Hematopoietic multipotent progenitor cell treated with erythropoietin and hydrocortisone succinate and interleukin-3 and kit ligand, for 17 days (in vitro differentiated cells): ENCODE measurements at regions not wholly inside any gene's neighbourhood (a gene's known extent, or its start where the extent isn't known, plus 50 kb on each side); places are given as distances from the start of the nearest gene placed in this dataset.

ENCODE experiments used
- DNase-seq: peaks from one replicate; pipeline ENCODE4 v3.0.0-alpha.2; 2015; ENCODE audit warnings: low spot score

DNA sequence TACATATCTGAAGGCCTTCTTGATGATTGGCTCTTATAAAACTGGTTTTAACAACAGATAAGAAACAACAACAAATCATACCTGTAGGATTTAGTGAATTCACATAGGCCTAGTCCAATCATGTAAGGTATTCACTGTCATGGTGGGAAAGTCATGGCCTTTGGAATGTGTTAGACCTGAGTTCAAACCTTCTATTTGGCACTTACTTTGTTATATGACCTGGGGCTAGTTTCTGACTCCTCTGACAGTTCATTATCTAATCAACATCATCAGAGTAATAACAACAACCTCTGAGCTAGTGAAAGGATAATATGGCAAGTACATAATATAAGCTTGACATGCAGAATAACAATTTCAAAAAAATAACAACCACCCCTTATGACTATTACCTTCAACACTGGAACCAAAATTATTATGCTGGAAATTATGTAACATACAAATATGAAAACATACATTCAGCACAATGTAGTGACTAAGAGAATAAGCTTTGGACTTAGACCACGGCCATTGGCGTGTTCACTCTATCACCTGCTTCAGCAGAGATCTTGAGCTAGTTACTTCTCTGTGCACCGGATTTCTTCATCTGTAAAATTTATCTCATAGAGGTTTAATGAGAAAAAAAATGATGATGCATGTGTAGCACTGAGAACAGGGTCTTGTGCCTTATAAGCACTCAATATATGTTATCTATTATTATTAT, 597.6 kb downstream of the LMO4 start:
- no peak for DNase-seq

DNA sequence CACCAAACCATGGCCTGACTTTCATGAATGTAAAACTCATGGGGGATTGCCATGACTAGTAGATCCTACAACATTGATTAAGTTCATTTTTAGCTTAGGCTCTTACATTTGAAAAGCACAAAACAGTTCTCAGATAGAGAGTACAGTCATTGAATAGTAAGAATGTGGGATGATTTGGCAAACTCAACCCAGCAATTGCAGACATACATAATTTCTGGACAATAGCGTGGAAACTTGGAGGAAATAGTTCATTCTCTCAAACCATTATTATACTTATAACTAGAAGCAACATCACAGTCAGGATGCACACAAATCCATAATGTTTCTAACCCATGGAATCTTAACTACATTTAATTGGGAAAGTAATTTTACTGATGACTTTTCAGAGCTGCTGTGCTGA, 598.2 kb downstream of the LMO4 start:
- DNase-seq = no peak

DNA sequence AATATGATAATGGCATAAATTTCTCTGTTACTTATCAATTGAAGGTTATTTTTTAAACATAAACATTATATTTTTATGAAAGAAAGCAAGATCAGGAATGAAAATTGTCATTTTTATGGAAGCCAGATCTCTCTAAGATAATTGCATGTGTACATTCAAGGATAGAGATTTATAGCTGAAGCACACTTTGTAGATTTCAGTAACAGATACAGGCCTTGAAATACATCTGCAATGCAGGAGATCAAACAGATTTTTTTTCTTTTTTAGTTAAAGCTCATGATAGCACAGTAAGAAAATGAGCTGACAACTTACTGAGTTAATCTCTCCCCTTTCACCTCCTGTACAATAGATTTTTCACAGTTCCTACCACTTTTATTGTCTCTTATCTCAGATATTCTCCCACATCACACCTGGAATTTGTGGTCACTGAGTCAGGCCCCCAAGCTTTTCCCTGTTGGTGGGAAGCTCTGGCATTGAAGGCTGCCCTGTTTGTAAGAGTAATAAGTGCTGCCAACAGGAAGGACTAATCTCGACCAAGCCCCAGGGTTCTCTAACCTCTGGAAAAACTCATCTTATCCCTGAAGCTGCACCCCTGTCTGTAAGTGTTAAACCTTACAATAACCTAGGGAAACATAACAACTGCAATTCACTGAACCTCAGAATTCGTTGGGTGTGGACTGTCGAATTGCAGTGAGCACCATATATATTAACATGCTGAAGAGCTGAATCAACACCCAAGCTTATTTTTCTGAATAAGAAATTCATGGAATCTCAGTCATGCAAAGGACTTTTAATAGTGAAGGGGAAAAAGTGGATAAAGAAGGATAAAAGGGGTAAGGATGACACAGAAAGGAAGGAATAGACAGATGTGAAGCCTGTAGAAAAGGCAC, 599.0 kb downstream of the LMO4 start:
- no peak for DNase-seq

DNA sequence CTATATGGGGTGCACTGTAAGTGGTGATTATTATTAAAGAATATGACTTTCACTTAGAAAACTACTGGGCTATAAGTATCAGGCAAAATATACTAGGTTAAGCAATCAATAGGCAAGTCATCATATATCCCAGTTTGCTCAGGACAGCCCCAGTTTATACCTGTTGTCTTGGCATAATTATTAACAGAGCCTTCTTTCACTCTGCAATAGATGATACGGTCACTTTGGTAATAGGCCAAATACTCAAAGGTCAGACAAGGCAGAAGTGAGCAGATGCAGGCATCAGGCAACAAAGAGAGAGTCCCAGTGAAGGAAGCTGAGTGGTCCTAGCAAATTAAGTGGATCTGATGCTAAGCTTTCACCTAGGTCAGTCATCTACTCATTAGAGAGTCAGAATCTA, 599.9 kb downstream of the LMO4 start:
- no peak for DNase-seq

DNA sequence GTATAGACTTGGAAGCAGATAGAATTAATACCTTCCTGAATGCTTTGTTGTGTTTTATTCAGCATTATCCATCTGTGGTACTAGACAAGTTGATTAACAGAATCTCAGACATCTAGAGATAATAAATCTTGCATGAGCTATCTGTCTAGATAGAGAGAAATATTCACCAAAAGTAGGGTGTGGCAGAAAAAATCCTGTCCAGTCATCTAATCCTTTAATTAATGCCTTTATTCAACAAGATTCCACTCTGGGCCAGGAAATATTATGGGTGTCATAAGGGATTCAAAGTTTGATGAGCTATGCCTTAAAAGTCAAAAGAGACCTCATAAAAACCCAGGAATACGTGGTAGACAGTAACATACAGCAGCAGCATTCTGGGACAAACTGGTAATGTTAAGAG, 601.2 kb downstream of the LMO4 start:
- DNase-seq = no peak

DNA sequence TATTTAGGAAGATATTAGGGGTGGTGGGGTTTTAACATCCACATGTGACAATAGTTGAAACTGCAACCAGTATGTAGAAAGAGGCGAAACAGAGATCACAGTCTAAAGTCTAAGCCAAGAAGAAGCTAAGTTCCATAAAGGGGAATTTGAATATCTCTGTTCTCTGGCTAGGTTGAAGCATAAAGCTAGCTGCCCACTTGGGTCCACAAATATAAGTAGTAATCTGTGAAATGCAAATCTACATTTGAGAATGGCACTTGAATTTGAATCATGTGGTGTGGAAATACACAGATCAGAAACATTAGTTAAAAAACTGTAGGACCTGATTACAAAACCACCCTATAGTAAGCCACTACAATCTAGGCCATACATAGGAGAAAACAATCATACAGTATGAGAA, 602.1 kb downstream of the LMO4 start:
- DNase-seq = no peak

DNA sequence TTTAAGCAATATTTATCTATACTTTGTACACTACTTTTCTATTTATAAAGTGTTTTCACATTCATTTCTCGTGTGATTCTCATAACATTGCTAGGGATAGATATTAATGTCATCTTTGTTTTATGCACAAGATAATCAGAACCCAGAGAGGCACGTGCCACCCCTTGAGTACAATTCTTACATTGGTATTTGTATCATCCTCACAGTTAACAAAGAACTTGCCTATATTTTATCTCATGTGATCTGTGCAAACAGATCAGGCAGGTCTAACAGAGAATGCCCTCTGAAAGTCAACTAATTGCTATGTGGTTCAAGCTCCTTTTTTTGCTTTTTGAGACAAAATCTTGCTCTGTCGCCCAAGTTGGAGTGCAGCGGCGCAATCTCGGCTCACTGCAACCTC, 604.5 kb downstream of the LMO4 start:
- DNase-seq = no peak

DNA sequence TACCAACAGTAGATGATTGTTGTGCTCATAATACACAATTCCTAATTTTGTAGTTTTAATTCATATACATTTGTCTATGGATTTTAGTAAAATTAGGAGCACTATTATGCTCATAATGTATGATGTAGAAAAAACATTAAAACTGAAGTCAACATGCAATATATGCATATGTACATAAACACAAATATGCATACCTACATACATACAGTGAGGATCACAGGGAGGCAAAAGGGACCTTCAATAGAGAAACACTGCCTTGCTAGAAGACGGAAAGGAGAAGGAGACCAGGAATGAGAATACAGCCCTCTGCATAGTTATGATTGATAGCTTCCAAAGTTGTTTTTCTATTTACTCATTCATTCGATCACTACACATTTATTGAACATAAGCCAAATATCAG, 606.5 kb downstream of the LMO4 start:
- DNase-seq = no peak

DNA sequence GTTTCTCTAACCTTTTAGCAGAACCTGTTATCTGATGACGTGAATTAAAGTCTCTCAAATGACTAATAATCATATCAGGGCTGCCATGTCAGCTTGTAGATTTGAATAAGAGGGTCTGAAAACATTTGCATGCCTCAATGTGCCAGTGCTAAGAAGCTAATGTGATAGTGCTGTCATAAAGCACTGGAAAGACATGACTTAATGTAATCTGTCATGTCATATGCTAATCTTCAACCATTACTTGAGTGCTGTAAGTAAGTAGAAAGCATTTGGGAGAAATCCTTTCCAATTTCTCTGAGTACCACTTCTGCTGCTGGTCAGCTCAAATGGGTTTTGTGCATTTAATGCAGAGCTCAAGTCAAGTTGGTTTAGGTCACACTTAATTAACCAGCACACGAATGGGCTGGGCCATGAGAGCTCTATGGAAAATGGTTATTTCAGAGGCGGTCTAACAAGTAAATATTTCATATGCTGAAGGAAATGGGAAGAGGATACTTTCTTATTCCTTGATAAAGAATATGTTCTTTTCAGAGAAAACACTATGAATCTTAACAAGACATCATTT, 609.2 kb downstream of the LMO4 start:
- DNase-seq = no peak

DNA sequence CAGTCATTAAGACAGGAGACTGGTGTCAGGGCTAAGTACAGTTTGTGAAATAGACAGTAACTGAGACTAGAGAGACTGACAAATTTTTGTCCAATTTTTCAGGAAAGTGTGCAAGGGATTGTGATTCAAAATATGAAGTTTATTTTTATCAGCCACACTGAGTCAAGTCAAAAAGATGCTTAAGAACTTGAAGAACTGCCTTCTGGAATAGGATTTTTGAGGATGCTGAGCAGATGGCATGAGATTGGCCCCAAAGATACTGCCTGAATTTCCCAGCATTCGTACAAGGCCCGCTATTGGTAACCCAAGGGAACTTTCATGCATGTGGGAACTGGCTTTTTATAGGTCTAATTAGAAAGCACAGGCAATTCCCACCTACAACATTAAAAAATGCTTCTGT, 610.0 kb downstream of the LMO4 start:
- no peak for DNase-seq

DNA sequence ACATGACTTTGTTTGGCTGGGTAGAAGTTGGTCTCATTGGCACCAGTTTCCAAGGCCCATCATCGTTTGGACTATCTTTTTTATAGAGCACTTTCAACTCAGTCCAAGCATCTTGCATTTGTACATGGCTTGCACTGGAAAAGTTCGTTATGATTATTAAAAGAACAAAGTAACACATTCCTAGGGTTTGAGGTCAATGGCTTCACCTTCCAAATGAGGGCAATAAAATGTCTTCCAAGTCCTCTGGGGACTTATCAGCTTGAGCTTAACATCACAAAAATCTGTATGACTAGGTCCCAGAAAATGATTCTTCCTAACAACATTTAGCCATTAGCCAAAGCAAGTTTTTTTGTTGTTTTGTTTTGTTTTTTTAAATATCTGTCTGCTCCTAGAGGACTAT, 610.8 kb downstream of the LMO4 start:
- DNase-seq = no peak

DNA sequence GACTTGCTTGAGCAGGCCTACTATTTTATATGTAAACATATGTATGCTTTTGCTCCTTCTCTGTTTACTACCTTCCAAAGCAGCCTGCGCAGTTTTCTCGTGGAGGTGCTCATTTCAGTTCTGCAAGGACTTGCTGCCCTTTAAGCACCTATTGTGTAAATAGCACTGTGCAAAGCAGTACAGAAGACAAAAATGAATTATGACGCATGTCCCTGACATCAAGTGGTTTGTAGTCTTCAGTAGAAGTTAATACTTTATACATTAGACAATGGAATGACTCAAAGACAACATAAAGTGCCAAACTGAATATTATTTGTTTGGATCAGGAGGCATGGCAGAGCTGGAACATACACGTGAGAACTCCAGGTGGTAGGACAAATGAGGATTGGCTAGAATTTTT, 611.7 kb downstream of the LMO4 start:
- no peak for DNase-seq

DNA sequence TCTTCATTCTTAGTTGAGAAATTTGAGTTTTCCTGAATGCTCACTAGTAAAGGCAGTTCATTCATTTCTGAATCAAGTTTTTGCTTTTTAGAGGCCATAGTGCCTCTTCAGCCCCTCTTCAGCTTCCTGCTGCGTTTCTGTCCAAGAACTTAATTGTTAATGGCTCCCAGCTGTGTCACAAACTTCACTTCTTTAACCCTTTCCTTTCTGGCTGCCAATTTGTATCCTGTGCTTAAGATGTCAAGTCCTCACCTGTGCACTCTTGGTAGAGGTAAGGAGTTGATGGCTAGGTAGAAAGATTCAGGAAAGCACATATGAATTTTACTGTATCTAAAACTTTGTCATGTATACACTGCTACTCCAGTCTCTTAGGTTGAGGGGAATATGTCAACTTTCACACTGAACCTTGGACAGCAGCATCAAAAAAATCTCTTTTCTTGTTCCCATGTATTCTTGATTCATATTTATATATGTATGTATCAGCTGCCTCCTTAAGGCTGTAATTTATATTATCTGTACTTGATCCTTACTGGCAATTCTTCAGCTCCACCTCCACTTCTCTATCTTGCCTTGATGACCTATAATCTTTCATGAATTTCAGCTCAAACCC, 612.8 kb downstream of the LMO4 start:
- DNase-seq = no peak

DNA sequence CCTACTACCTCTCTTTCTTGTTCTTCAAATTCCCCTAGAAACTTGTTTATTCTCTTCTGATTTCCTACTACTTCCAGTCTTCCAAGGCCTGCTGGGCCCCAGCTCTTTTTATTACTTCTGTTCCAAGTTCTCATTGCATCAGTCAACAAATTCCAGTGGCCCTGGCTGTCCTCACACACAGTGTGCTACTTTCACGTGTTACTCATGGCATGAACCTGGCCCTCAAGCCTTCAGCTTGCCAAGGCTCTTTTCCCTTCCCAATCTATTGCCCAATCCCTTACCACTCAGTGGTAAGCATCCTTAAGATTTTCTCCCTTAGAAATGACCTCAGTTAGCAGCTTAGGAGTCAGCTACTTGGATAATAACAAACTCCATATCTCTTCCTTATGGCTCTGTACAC, 613.5 kb downstream of the LMO4 start:
- no peak for DNase-seq

DNA sequence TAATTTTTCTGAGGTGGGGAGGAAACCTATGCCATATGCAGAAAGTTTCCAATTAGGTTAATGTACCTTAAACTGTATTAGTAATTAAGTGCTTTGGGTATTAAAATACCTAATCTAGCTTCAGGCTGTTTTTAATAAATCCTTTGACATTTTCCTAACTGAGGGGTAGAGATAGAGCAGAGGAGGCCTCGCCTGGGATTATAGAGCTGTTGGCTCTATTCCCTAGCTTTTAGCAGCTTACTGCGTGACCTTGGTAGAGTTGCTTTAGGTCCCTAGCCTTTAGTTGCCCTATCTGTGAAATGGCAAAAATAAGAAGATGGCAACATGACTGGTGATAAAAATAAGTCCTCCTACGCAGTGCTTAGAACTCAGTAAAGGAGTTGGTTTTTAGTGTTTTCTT, 621.0 kb downstream of the LMO4 start:
- DNase-seq = no peak

DNA sequence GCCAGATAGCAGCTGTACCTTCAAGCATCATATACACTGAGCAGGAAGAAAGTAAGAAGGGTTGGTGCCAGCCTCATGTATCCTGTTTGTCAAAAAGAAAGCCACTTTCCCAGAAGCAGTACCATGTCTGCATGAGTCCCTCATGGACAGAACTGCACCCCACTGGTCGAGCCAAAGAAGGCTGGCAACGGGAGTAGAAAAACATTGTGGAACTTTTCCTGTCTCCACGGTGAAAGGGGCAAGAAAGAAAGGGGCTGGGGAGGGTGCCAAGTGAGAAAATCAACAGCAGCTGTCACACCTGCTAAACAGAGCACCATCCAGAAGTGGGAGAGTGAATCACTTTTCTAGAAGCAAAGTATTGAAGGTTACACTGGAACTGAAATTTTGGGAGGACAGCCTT, 621.7 kb downstream of the LMO4 start:
- DNase-seq = no peak

DNA sequence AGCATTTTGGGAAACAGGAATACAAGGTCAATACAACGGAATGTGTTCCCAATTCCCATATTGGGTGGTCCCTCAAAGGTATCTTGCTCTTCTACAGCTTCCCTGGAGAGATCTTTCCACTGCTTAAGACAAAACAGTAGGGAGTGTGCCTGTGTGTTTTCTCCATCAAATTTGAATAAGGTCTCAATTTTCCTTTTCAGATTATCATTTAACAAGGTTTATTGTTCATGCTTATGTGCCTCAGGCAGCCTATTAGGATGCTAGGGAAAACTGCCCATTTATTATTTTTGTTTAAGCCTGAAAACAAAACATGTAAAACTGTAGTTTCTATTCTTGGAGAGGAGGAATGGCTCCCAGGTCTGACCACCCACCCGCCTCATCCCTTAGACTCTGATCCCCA, 622.7 kb downstream of the LMO4 start:
- DNase-seq = no peak

DNA sequence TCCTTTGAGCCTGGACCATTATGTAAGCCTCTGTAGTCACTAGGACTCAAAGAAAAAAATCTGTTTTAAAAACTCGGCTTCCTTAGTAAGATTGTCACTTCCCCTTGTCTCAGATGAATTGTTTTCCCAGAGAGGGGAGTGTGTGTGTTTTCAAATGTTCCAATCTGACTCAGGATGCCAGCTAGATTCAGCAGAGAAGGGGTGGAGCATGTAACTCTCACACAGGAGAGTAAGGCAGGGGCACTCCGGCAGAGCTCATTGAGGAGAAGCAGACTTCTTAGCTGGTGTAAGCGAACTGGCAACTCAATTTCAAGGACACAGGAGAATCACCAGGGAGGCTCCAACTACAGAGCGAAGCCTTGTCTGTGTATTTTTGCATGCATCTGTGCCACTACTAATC, 623.2 kb downstream of the LMO4 start:
- no peak for DNase-seq

DNA sequence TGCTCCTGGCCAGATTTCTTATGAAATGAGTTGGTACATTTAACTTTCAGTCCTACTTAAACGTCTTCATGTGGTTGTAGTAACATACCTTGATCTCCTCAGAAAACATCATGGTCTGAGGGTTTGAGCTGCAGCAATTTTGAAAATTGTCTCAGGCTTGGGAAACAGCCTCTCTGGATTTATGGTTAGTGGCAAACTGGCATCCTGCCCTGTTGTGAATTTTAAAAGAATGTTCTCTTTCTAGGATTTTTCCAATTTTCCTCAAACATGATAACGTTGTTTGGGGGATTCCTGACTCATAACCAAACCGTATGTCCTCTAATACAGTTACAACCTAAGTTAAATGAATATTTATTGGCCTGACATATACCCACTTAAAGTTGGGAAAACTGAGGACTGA, 624.4 kb downstream of the LMO4 start:
- DNase-seq = no peak

DNA sequence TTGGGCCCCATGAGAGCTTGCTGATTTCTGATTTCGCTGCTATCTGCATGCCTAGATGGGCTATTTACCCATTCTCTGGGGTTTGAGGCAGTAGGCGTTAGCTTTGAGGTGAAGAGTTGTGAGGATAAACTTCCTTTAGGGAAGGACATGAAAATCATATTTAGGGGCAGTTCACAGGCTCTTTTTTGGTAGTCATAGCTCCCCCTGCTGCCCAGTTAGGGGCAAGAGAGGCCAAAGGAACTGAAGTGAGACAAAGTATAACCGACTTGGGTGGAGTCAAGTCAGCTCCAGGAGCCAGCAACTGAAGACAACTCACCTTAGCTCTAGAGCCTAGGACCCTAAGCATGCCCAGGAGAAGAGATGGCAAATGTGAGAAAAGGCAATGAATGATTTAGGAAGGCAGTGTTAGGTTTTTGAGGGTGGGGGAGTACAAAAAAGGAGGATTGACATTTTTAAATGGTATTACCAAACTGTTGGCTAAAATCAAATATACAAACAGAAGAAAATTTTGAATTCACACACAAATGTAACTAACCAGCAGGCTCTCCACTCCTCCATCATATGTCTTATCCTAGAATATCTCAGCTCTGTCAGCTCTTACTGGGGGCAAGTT, 625.2 kb downstream of the LMO4 start:
- DNase-seq = peak; percentile 40

DNA sequence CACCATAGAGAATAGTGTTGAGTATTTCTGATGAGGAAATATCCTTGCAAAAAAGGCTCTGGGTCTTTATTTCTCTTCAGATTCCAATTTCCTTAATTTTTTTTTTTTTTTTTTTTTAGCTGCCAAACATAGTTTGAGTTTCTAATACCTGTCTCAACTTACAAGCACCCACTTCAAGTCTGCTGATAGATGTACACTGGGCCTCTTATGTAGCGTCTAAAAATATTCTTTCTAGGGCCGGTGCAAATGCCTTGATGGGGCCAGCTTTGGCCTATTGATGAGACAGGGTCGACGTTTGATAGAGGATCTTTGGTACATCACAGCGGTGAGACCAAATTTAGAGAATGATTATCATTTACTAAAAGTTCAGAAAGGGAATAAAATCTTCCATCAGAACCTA, 626.4 kb downstream of the LMO4 start:
- DNase-seq = no peak

DNA sequence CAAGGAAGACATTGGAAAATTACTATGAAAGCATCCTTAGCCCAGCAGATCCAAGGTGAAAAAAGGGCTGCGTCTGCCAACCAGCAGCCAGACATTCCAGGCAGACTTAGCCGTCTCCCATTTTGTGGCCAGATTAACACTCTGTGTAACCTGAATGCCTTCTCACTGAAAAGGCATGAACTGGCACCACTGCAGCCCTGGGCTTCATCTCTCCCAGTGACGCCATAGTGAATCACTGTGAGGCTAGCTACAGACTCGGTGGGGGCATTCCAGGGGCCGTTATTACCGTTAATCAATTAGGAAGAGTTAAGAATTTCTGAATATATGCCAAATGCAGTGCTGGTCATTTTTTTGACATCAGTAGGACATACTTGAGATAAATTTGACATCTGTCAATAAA, 627.4 kb downstream of the LMO4 start:
- no peak for DNase-seq

DNA sequence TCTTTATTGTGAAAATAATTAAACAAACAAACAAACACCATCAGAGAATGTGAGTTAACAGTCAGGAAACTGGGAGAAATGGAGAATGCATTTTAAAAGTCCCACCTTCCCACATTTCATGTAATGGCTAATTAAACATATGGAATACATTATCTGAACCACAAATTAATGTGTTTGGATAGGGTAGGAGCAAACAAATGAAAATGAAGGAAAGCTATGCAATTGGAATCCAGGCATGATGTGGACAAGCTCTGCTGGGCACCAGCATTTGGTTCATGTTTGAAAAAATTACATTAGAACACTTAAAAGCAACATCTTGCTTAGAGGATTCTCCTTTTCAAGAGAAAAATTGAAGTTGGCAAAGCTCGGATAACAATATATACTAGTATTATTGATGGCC, 628.1 kb downstream of the LMO4 start:
- DNase-seq = no peak
